ENCODE measurements at regions not wholly inside any gene's neighbourhood (a gene's known extent, or its start where the extent isn't known, plus 50 kb on each side); places are given as distances from the start of the nearest gene placed in this dataset.
"Not testable (repeated sequence)": the region's sequence is repeated elsewhere in the genome, so short reads cannot be mapped to it uniquely, and the experiment has no call there.

DNA sequence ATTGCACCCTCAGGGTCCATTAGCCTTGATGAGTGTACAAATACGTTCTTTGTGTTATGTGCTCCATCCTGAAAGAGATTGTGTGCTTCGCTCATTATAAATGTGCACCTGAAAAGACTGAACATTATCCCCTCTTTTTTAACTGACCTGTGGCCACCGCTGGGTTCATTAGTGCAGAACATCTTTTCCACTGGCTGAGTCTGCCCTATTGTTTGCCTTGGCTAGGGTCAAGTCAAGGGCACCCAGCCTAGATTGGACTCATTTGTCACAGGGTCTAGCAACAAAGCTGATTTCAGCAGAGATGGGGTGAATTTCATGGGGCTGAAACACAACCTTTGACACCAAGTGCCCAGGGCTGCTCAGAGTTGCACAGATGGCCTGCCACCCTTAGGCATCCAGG is 764.1 kb upstream of the ARRDC3 start:
- TF ChIP-seq, protein P1, sequence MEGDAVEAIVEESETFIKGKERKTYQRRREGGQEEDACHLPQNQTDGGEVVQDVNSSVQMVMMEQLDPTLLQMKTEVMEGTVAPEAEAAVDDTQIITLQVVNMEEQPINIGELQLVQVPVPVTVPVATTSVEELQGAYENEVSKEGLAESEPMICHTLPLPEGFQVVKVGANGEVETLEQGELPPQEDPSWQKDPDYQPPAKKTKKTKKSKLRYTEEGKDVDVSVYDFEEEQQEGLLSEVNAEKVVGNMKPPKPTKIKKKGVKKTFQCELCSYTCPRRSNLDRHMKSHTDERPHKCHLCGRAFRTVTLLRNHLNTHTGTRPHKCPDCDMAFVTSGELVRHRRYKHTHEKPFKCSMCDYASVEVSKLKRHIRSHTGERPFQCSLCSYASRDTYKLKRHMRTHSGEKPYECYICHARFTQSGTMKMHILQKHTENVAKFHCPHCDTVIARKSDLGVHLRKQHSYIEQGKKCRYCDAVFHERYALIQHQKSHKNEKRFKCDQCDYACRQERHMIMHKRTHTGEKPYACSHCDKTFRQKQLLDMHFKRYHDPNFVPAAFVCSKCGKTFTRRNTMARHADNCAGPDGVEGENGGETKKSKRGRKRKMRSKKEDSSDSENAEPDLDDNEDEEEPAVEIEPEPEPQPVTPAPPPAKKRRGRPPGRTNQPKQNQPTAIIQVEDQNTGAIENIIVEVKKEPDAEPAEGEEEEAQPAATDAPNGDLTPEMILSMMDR (conservative IDR thresholded peaks at IDR 0.05 in 1 of 2, IDR thresholded peaks at IDR 0.05 in 1 of 2; ENCODE audit: low read depth in 1 of 2, low read length in 2 of 2), result no peak
- TF ChIP-seq EZH2 (IDR thresholded peaks at IDR 0.05; ENCODE audit: low read length, missing control alignments), result no peak
- H3K79me2 ChIP-seq (ENCODE audit: control insufficient read depth, insufficient read depth, low read length), result no peaks in the 10 kb centered on the region
- no peak for DNase-seq (ENCODE audit: low read depth in 2 of 2)
- H3K9ac ChIP-seq (ENCODE audit: insufficient read depth, low read length), result no peak overlapping the region
- H3K4me1 ChIP-seq (ENCODE audit: control insufficient read depth, extremely low read depth, insufficient read depth, low read length), result no peaks in the 10 kb centered on the region
- H4K20me1 ChIP-seq (ENCODE audit: control insufficient read depth, extremely low read depth, insufficient read depth, low read length), result no peaks in the 10 kb centered on the region
- H3K9me3 ChIP-seq (ENCODE audit: control insufficient read depth, insufficient read depth, low read depth, low read length), result no peaks in the 10 kb centered on the region
- H2AFZ ChIP-seq (ENCODE audit: low read length), result no peak overlapping the region
- H3K27me3 ChIP-seq (ENCODE audit: control insufficient read depth, insufficient read depth, low read length), result no peaks in the 10 kb centered on the region
- H3K4me2 ChIP-seq (ENCODE audit: extremely low read depth, insufficient read depth, low read length), result no peak overlapping the region
- no peaks in the 10 kb centered on the region for H3K36me3 ChIP-seq (ENCODE audit: control insufficient read depth, insufficient read depth, low read length)
- H3K4me3 ChIP-seq (replicated peaks in 1 of 4; ENCODE audit: control extremely low read depth in 1 of 4, insufficient read depth in 1 of 4, low read depth in 3 of 4, low read length in 4 of 4), result no peak overlapping the region
- H3K27ac ChIP-seq (ENCODE audit: insufficient read depth, low read length), result no peak overlapping the region

DNA sequence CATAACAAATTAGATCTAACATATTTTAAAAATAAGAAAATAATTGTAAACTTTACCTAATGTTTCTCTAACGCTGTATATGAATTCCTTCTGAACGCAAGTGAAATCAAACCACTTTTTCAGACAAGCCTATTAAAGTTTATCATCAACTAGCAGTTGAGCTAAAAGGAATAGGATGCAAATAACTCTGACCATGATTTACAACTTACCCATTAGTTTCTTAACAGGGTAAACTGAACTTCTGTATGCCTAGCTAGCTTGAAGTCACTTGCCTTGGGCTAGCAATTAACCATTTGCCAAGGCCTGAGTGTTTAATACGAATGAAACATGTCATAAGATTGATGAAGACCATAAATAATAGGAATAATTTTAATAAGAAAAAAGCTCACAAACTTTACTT is 762.7 kb upstream of the ARRDC3 start:
- Histone ChIP-seq H3K9ac (ENCODE audit: insufficient read depth, low read length) (no peak overlapping the region), H3K9me3 (ENCODE audit: control insufficient read depth, insufficient read depth, low read depth, low read length) (no peaks in the 10 kb centered on the region), H3K4me2 (ENCODE audit: extremely low read depth, insufficient read depth, low read length) (no peak overlapping the region), H4K20me1 (ENCODE audit: control insufficient read depth, extremely low read depth, insufficient read depth, low read length) (no peaks in the 10 kb centered on the region), H3K79me2 (ENCODE audit: control insufficient read depth, insufficient read depth, low read length) (no peaks in the 10 kb centered on the region), H3K36me3 (ENCODE audit: control insufficient read depth, insufficient read depth, low read length) (no peaks in the 10 kb centered on the region), H3K27me3 (ENCODE audit: control insufficient read depth, insufficient read depth, low read length) (no peaks in the 10 kb centered on the region), H3K4me1 (ENCODE audit: control insufficient read depth, extremely low read depth, insufficient read depth, low read length) (no peaks in the 10 kb centered on the region), H2AFZ (ENCODE audit: low read length) (no peak overlapping the region), H3K27ac (ENCODE audit: insufficient read depth, low read length) (no peak overlapping the region), H3K4me3 (replicated peaks in 1 of 4; ENCODE audit: control extremely low read depth in 1 of 4, insufficient read depth in 1 of 4, low read depth in 3 of 4, low read length in 4 of 4) (no peak overlapping the region)
- DNase-seq (ENCODE audit: low read depth in 2 of 2), result no peak
- TF ChIP-seq, protein P1 (conservative IDR thresholded peaks at IDR 0.05 in 1 of 2, IDR thresholded peaks at IDR 0.05 in 1 of 2; ENCODE audit: low read depth in 1 of 2, low read length in 2 of 2), result no peak
- TF ChIP-seq EZH2 (IDR thresholded peaks at IDR 0.05; ENCODE audit: low read length, missing control alignments), result no peak

DNA sequence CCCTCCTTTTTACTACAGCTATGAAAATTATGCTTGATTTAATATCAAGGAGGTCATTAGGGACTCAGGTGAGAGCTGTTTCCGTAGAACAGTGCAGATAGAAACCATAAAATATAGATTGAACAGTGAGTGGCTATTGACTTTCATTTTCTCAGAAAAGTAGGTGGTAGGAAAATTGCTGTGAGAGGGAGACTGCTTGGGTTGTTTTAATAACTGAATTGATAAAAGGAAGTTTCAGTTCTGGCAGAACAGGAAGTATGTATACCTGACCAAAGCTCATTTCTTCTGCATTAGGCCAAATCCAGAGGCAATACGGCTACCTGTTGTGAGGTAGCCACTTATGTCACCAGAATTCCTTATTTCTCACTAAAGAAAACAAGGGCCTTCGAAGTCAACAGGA is 761.7 kb upstream of the ARRDC3 start:
- no peaks in the 10 kb centered on the region for H4K20me1 ChIP-seq (ENCODE audit: control insufficient read depth, extremely low read depth, insufficient read depth, low read length)
- no peak overlapping the region for H2AFZ ChIP-seq (ENCODE audit: low read length)
- TF ChIP-seq, protein P1 (conservative IDR thresholded peaks at IDR 0.05 in 1 of 2, IDR thresholded peaks at IDR 0.05 in 1 of 2; ENCODE audit: low read depth in 1 of 2, low read length in 2 of 2), result no peak
- TF ChIP-seq EZH2 (IDR thresholded peaks at IDR 0.05; ENCODE audit: low read length, missing control alignments), result no peak

DNA sequence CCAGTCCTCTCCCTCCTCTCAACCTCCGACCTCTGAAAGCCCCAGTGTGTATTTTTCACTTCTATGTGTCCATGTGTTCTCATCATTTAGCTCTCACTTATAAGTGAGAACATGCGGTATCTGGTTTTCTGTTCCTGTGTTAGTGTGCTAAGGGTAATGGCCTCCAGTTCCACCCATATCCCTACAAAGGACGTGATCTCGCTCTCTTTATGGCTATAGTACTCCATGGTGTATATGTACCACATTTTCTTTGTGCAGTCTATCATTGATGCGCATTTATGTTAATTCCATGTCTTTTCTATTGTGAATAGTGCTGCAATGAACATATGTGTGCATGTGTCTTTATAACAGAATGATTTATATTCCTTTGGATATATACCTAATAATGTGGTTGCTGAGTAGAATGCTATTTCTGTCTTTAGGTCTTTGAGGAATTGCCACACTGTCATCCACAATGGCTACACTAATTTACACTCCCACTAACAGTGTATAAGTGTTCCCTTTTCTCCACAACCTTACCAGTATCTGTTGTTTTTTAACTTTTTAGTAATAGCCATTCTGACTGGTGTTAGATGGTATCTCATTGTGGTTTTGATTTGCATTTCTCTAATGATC is 749.3 kb upstream of the ARRDC3 start:
- not testable (repeated sequence) for H2AFZ ChIP-seq (ENCODE audit: low read length); H3K36me3 ChIP-seq (ENCODE audit: control insufficient read depth, insufficient read depth, low read length); H3K27me3 ChIP-seq (ENCODE audit: control insufficient read depth, insufficient read depth, low read length); H3K79me2 ChIP-seq (ENCODE audit: control insufficient read depth, insufficient read depth, low read length); H3K4me1 ChIP-seq (ENCODE audit: control insufficient read depth, extremely low read depth, insufficient read depth, low read length); H3K9me3 ChIP-seq (ENCODE audit: control insufficient read depth, insufficient read depth, low read depth, low read length); H3K4me2 ChIP-seq (ENCODE audit: extremely low read depth, insufficient read depth, low read length); H3K9ac ChIP-seq (ENCODE audit: insufficient read depth, low read length); H3K4me3 ChIP-seq (replicated peaks in 1 of 4; ENCODE audit: control extremely low read depth in 1 of 4, insufficient read depth in 1 of 4, low read depth in 3 of 4, low read length in 4 of 4); H4K20me1 ChIP-seq (ENCODE audit: control insufficient read depth, extremely low read depth, insufficient read depth, low read length); DNase-seq (ENCODE audit: low read depth in 2 of 2); H3K27ac ChIP-seq (ENCODE audit: insufficient read depth, low read length)

More for the DNA sequence above, 761.7 kb upstream of the ARRDC3 start:
- Histone ChIP-seq H3K36me3 (ENCODE audit: control insufficient read depth, insufficient read depth, low read length) (no peaks in the 10 kb centered on the region), H3K27ac (ENCODE audit: insufficient read depth, low read length) (no peak overlapping the region), H3K9ac (ENCODE audit: insufficient read depth, low read length) (no peak overlapping the region), H3K4me2 (ENCODE audit: extremely low read depth, insufficient read depth, low read length) (no peak overlapping the region), H3K4me3 (replicated peaks in 1 of 4; ENCODE audit: control extremely low read depth in 1 of 4, insufficient read depth in 1 of 4, low read depth in 3 of 4, low read length in 4 of 4) (no peak overlapping the region), H3K79me2 (ENCODE audit: control insufficient read depth, insufficient read depth, low read length) (no peaks in the 10 kb centered on the region), H3K9me3 (ENCODE audit: control insufficient read depth, insufficient read depth, low read depth, low read length) (no peaks in the 10 kb centered on the region), H3K27me3 (ENCODE audit: control insufficient read depth, insufficient read depth, low read length) (no peaks in the 10 kb centered on the region), H3K4me1 (ENCODE audit: control insufficient read depth, extremely low read depth, insufficient read depth, low read length) (no peaks in the 10 kb centered on the region)
- DNase-seq (ENCODE audit: low read depth in 2 of 2), result no peak

Data from fibroblast of lung (primary cell).